HUES48 (cell line): ENCODE measurements at regions not wholly inside any gene's neighbourhood (a gene's known extent, or its start where the extent isn't known, plus 50 kb on each side); places are given as distances from the start of the nearest gene placed in this dataset.
"Not testable (repeated sequence)": the region's sequence is repeated elsewhere in the genome, so short reads cannot be mapped to it uniquely, and the experiment has no call there.

Experiments used
- H3K27ac ChIP-seq: one replicate; pipeline ENCODE4 v1.7.0; 2013; ENCODE audit warnings: low read depth, low read length, inconsistent platforms
- H3K27me3 ChIP-seq: 2 replicates; pipeline ENCODE4 v1.6.1; 2013; ENCODE audit warnings: mild to moderate bottlenecking, low read length; ENCODE audit not compliant: control insufficient read depth, insufficient read depth
- H3K36me3 ChIP-seq: 2 replicates; pipeline ENCODE4 v1.6.1; 2013; ENCODE audit warnings: low read length; ENCODE audit not compliant: control insufficient read depth, insufficient read depth
- H3K4me1 ChIP-seq: 2 replicates; pipeline ENCODE4 v1.6.1; 2013; ENCODE audit warnings: mild to moderate bottlenecking, low read length; ENCODE audit not compliant: control insufficient read depth, insufficient read depth
- H3K4me3 ChIP-seq: 2 replicates; pipeline ENCODE4 v1.5.1; 2013; ENCODE audit warnings: mild to moderate bottlenecking, low read depth, low read length
- H3K9ac ChIP-seq: 2 replicates; pipeline ENCODE4 v1.6.1; 2013; ENCODE audit warnings: mild to moderate bottlenecking, low read depth, low read length, moderate library complexity
- H3K9me3 ChIP-seq: 2 replicates; pipeline ENCODE4 v1.6.1; 2013; ENCODE audit warnings: low read length; ENCODE audit not compliant: control insufficient read depth, insufficient read depth

GRCh38 chr14:104400355-104400754 is 179.2 kb upstream of the C14orf180 start:
- H3K4me1 ChIP-seq, result peaks cover 7% of the 10 kb centered on the region
- no peak overlapping the region for H3K4me3 ChIP-seq
- no peak overlapping the region for H3K9ac ChIP-seq
- no peaks in the 10 kb centered on the region for H3K36me3 ChIP-seq
- no peaks in the 10 kb centered on the region for H3K27me3 ChIP-seq
- H3K9me3 ChIP-seq, result no peaks in the 10 kb centered on the region; the same call in 1 of the 2 replicates
- H3K27ac ChIP-seq, result no peak overlapping the region

GRCh38 chr14:104401785-104402184 is 177.8 kb upstream of the C14orf180 start:
- Histone ChIP-seq H3K27ac (no peak overlapping the region), H3K36me3 (no peaks in the 10 kb centered on the region), H3K27me3 (no peaks in the 10 kb centered on the region), H3K9me3 (no peaks in the 10 kb centered on the region; the same call in 1 of the 2 replicates), H3K9ac (no peak overlapping the region), H3K4me3 (no peak overlapping the region), H3K4me1 (peaks cover 7% of the 10 kb centered on the region)

GRCh38 chr14:104402303-104402702 is 177.3 kb upstream of the C14orf180 start:
- H3K9ac ChIP-seq, H3K9me3 ChIP-seq: not testable (repeated sequence)

GRCh38 chr14:104403421-104404220 is 175.9 kb upstream of the C14orf180 start:
- no peaks in the 10 kb centered on the region for H3K27me3 ChIP-seq
- H3K9me3 ChIP-seq, result 0 out of 2 replicates have a peak, but pooled peaks cover 1% of the 10 kb centered on the region
- no peaks in the 10 kb centered on the region for H3K36me3 ChIP-seq
- H3K27ac ChIP-seq, result no peak overlapping the region
- no peak overlapping the region for H3K4me3 ChIP-seq
- H3K9ac ChIP-seq, result no peak overlapping the region
- peaks cover 7% of the 10 kb centered on the region for H3K4me1 ChIP-seq

More at GRCh38 chr14:104402303-104402702, 177.3 kb upstream of the C14orf180 start:
- H3K36me3 ChIP-seq, H3K27me3 ChIP-seq, H3K27ac ChIP-seq, H3K4me3 ChIP-seq, H3K4me1 ChIP-seq: not testable (repeated sequence)

- Histone ChIP-seq H3K4me1 (peaks cover 7% of the 10 kb centered on the region), H3K27me3 (no peaks in the 10 kb centered on the region)
These were observed 174.6 kb upstream of the C14orf180 start for GRCh38 chr14:104404922-104405321.

GRCh38 chr14:104405360-104406226 is 174.0 kb upstream of the C14orf180 start:
- Histone ChIP-seq H3K4me1 (peaks cover 7% of the 10 kb centered on the region), H3K27ac (no peak overlapping the region), H3K4me3 (no peak overlapping the region), H3K9ac (no peak overlapping the region), H3K27me3 (no peaks in the 10 kb centered on the region), H3K9me3 (peaks cover 9% of the 10 kb centered on the region; the same call in 1 of the 2 replicates), H3K36me3 (no peaks in the 10 kb centered on the region)

More at GRCh38 chr14:104404922-104405321, 174.6 kb upstream of the C14orf180 start:
- Histone ChIP-seq H3K9me3 (peaks cover 9% of the 10 kb centered on the region; the same call in 1 of the 2 replicates), H3K36me3 (no peaks in the 10 kb centered on the region), H3K27ac (no peak overlapping the region), H3K4me3 (no peak overlapping the region), H3K9ac (no peak overlapping the region)

- Histone ChIP-seq H3K4me1 (peaks cover 7% of the 10 kb centered on the region), H3K27ac (no peak overlapping the region), H3K4me3 (no peak overlapping the region), H3K36me3 (no peaks in the 10 kb centered on the region), H3K9me3 (peaks cover 9% of the 10 kb centered on the region; the same call in 1 of the 2 replicates), H3K27me3 (no peaks in the 10 kb centered on the region), H3K9ac (no peak overlapping the region)
These were observed 172.7 kb upstream of the C14orf180 start for GRCh38 chr14:104406831-104407230.

- Histone ChIP-seq H3K9me3 (no peaks in the 10 kb centered on the region), H3K36me3 (no peaks in the 10 kb centered on the region), H3K4me3 (no peak overlapping the region), H3K27ac (no peak overlapping the region), H3K4me1 (no peaks in the 10 kb centered on the region), H3K27me3 (no peaks in the 10 kb centered on the region), H3K9ac (no peak overlapping the region)
These were observed 163.2 kb upstream of the C14orf180 start for GRCh38 chr14:104416383-104416782.

- Histone ChIP-seq H3K27ac (no peak overlapping the region), H3K4me3 (no peak overlapping the region), H3K4me1 (no peaks in the 10 kb centered on the region), H3K9me3 (no peaks in the 10 kb centered on the region), H3K27me3 (no peaks in the 10 kb centered on the region), H3K36me3 (no peaks in the 10 kb centered on the region), H3K9ac (no peak overlapping the region)
These were observed 159.6 kb upstream of the C14orf180 start for GRCh38 chr14:104419865-104420505.

GRCh38 chr14:104420523-104420922 is 159.0 kb upstream of the C14orf180 start:
- H3K4me3 ChIP-seq, H3K4me1 ChIP-seq, H3K36me3 ChIP-seq, H3K27me3 ChIP-seq, H3K9ac ChIP-seq, H3K27ac ChIP-seq, H3K9me3 ChIP-seq: not testable (repeated sequence)
